SU-DHL-6 (cell line): ENCODE measurements at regions not wholly inside any gene's neighbourhood (a gene's known extent, or its start where the extent isn't known, plus 50 kb on each side); places are given as distances from the start of the nearest gene placed in this dataset.

Experiments used
- CTCF ChIP-seq: fragments of 200-600 bp; sonication (generic); IDR thresholded peaks from one replicate; pipeline ENCODE4 v1.5.1; 2017; ENCODE audit warnings: antibody characterized with exemption, mild to moderate bottlenecking, low read length, moderate library complexity; ENCODE audit not compliant: insufficient read depth, poor library complexity, severe bottlenecking
- EZH2phosphoT487 ChIP-seq: fragments of 200-600 bp; sonication (generic), shearing (Covaris generic); conservative IDR thresholded peaks from 2 replicates; pipeline ENCODE4 v1.6.1; 2018; ENCODE audit warnings: mild to moderate bottlenecking, antibody characterized with exemption, low read length, moderate library complexity, mixed read lengths

DNA sequence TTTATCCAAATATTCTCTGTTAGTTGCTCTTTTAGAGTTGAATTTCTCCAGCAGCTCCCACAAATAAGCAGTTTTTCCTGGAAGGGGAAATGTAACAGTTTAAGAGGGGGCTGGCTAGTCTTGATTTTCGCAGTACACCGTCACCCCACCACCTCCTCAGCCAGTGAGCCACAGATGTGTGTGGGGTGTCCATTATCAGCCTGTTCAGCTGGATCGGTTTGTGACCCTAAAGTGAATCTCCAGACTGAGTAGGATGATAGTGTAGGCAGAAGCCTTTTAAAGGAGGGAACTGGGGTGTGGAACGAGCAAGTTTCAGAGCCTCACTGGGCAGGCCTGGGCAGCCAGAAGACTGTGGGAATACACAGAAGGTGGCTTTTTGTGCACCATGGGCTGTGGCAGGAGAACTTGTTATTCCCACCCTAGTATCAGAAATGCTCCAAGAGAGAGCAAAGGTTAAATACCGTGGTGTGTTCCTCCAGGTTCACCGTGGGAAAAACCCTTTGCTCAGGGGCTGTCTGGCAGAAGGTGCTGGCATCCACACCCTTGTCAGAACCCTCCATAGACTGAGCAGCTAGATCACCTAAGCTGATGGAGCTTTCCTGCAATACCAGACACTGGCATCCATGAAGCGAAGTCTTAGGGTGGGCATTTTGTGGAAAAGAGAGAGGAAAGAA is 230.9 kb upstream of the MOCS1 start:
- TF ChIP-seq CTCF, result no peak
- TF ChIP-seq EZH2phosphoT487, result no peak
